Keratinocyte (primary cell): ENCODE measurements at regions not wholly inside any gene's neighbourhood (a gene's known extent, or its start where the extent isn't known, plus 50 kb on each side); places are given as distances from the start of the nearest gene placed in this dataset.

Source experiments
- DNase-seq: peaks from one replicate; pipeline ENCODE4 v3.0.0-alpha.2; 2011; ENCODE audit warnings: low read depth, missing footprints, low spot score
- FAIRE-seq: peaks from 2 replicates; lab custom pipeline; 2011; peaks lifted over from hg19 to GRCh38; lab: Jason Lieb, UNC
- H2AFZ ChIP-seq: 2 replicates; pipeline ENCODE4 v1.6.0; 2012; ENCODE audit warnings: low read length, control low read depth, inconsistent platforms; ENCODE audit not compliant: control insufficient read depth
- H3K27ac ChIP-seq: 2 replicates; pipeline ENCODE4 v1.5.1; 2011; ENCODE audit warnings: low read length; ENCODE audit not compliant: control insufficient read depth, insufficient read depth
- H3K27me3 ChIP-seq: 3 replicates; pipeline ENCODE4 v1.6.0; 2011; ENCODE audit warnings: low read length; ENCODE audit not compliant: control insufficient read depth, insufficient read depth; ENCODE audit errors: extremely low read depth
- H3K36me3 ChIP-seq, 2 experiments: 2 replicates in 1 of 2; 3 replicates in 1 of 2; pipeline ENCODE4 v1.5.1; 2011; ENCODE audit warnings: low read length in 2 of 2, mild to moderate bottlenecking in 1 of 2; ENCODE audit not compliant: control insufficient read depth in 2 of 2, insufficient read depth in 2 of 2; ENCODE audit errors: extremely low read depth in 1 of 2
- H3K4me1 ChIP-seq: 3 replicates; pipeline ENCODE4 v1.5.1; 2011; ENCODE audit warnings: low read length; ENCODE audit not compliant: control insufficient read depth, insufficient read depth; ENCODE audit errors: extremely low read depth
- H3K4me2 ChIP-seq: 3 replicates; pipeline ENCODE4 v1.6.0; 2011; ENCODE audit warnings: low read depth, low read length; ENCODE audit not compliant: control insufficient read depth, insufficient read depth; ENCODE audit errors: extremely low read depth
- H3K4me3 ChIP-seq, 3 experiments: fragments of 200-600 bp in 1 of 3; sonication (generic) in 1 of 3; 2 replicates in 2 of 3; 3 replicates in 1 of 3; pipeline ENCODE4 v1.5.1; 2011 to 2016; ENCODE audit warnings: low read length in 3 of 3, mild to moderate bottlenecking in 3 of 3, control low read depth in 2 of 3, inconsistent platforms in 1 of 3, low read depth in 1 of 3, mixed read lengths in 1 of 3, mixed run types in 1 of 3, moderate library complexity in 1 of 3; ENCODE audit not compliant: control insufficient read depth in 2 of 3, insufficient read depth in 2 of 3; ENCODE audit errors: extremely low read depth in 1 of 3
- H3K79me2 ChIP-seq: 2 replicates; pipeline ENCODE4 v1.6.0; 2012; ENCODE audit warnings: low read length; ENCODE audit not compliant: control insufficient read depth, insufficient read depth
- H3K9ac ChIP-seq: 3 replicates; pipeline ENCODE4 v1.6.0; 2011; ENCODE audit warnings: low read length; ENCODE audit not compliant: control insufficient read depth, insufficient read depth; ENCODE audit errors: extremely low read depth
- H3K9me1 ChIP-seq: 3 replicates; pipeline ENCODE4 v1.6.0; 2011; ENCODE audit warnings: low read length; ENCODE audit not compliant: control insufficient read depth, insufficient read depth; ENCODE audit errors: extremely low read depth
- H3K9me3 ChIP-seq: 2 replicates; pipeline ENCODE4 v1.5.1; 2012; ENCODE audit warnings: low read depth, low read length; ENCODE audit not compliant: control insufficient read depth
- H4K20me1 ChIP-seq: 3 replicates; pipeline ENCODE4 v1.6.0; 2011; ENCODE audit warnings: low read length; ENCODE audit not compliant: control insufficient read depth, insufficient read depth; ENCODE audit errors: extremely low read depth
- CTCF ChIP-seq, 3 experiments: IDR thresholded peaks in 1 of 3; conservative IDR thresholded peaks in 1 of 3; optimal IDR thresholded peaks in 1 of 3; 2 replicates in 2 of 3; 3 replicates in 1 of 3; pipeline versions ENCODE3 to v1.5.1; 2011; ENCODE audit warnings: low read length in 3 of 3, mild to moderate bottlenecking in 3 of 3, moderate library complexity in 2 of 3, control low read depth in 1 of 3, inconsistent platforms in 1 of 3; ENCODE audit not compliant: insufficient read depth in 2 of 3; ENCODE audit errors: extremely low read depth in 1 of 3
- EZH2 ChIP-seq: IDR thresholded peaks from one replicate; pipeline ENCODE4 v1.6.1; 2012; ENCODE audit warnings: inconsistent platforms, mild to moderate bottlenecking, low read length, moderate library complexity
- dilution Hi-C: fragments of 300-500 bp; cut with MboI; formaldehyde crosslinking; loops from one replicate; pipeline ENCODE4 v1.7.0; 2020; ENCODE audit warnings: low sequenced_read_pairs; ENCODE audit not compliant: extremely low pct_ligation_motif_present

DNA sequence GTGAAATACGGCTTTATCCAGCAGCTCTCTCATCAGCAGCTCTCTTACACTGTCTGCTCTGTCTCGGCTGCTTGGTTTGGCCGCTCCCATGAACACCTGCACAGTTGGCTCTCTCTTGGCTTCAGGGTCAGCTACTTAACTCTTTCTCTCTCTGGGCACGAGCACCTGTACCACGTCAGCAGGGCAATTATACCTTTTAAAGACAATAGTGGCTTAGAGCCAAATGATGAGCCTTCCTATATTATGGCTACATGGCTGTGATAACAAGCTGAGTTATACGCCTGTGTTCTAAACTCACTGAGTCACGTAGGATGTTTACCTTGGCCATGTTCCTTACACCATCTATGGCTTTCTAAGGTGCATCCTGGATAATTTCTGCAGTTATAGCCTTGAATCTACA lies 69.2 kb upstream of the CTNND2 start:
- Histone ChIP-seq H3K27me3 (no peaks in the 10 kb centered on the region), H3K4me3 (no peak overlapping the region), H3K4me2 (no peak overlapping the region), H2AFZ (no peak overlapping the region), H3K4me1 (no peaks in the 10 kb centered on the region), H3K9ac (no peak overlapping the region), H3K79me2 (no peaks in the 10 kb centered on the region), H3K9me3 (no peaks in the 10 kb centered on the region), H3K27ac (no peak overlapping the region), H3K9me1 (no peaks in the 10 kb centered on the region), H4K20me1 (no peaks in the 10 kb centered on the region), H3K36me3 (no peaks in the 10 kb centered on the region)
- no peak for FAIRE-seq
- no peak for DNase-seq
- dilution Hi-C loops, result no loop called here
- no peak for TF ChIP-seq CTCF (optimal IDR thresholded peaks at IDR 0.05 in 1 of 3, IDR thresholded peaks at IDR 0.05 in 1 of 3, conservative IDR thresholded peaks at IDR 0.05 in 1 of 3; ENCODE audit: extremely low read depth in 1 of 3, insufficient read depth in 2 of 3, low read length in 3 of 3)
- TF ChIP-seq EZH2, result no peak

GRCh38 chr5:11963227-11963626 lies 59.0 kb upstream of the CTNND2 start:
- H3K9me3 ChIP-seq, result no peaks in the 10 kb centered on the region
- FAIRE-seq, result no peak
- no peaks in the 10 kb centered on the region for H3K79me2 ChIP-seq
- H3K9ac ChIP-seq, result no peak overlapping the region
- no peak overlapping the region for H3K4me2 ChIP-seq
- no peaks in the 10 kb centered on the region for H3K27me3 ChIP-seq
- dilution Hi-C loops, result no loop called here
- TF ChIP-seq CTCF (optimal IDR thresholded peaks at IDR 0.05 in 1 of 3, IDR thresholded peaks at IDR 0.05 in 1 of 3, conservative IDR thresholded peaks at IDR 0.05 in 1 of 3; ENCODE audit: extremely low read depth in 1 of 3, insufficient read depth in 2 of 3, low read length in 3 of 3) (no peak), EZH2 (no peak)
- no peak overlapping the region for H3K27ac ChIP-seq
- DNase-seq, result no peak
- H3K4me3 ChIP-seq, result no peak overlapping the region
- H2AFZ ChIP-seq, result no peak overlapping the region
- H3K9me1 ChIP-seq, result no peaks in the 10 kb centered on the region
- no peaks in the 10 kb centered on the region for H3K36me3 ChIP-seq
- H3K4me1 ChIP-seq, result no peaks in the 10 kb centered on the region
- H4K20me1 ChIP-seq, result no peaks in the 10 kb centered on the region
